ENCODE measurements at regions not wholly inside any gene's neighbourhood (a gene's known extent, or its start where the extent isn't known, plus 50 kb on each side); places are given as distances from the start of the nearest gene placed in this dataset.

DNA sequence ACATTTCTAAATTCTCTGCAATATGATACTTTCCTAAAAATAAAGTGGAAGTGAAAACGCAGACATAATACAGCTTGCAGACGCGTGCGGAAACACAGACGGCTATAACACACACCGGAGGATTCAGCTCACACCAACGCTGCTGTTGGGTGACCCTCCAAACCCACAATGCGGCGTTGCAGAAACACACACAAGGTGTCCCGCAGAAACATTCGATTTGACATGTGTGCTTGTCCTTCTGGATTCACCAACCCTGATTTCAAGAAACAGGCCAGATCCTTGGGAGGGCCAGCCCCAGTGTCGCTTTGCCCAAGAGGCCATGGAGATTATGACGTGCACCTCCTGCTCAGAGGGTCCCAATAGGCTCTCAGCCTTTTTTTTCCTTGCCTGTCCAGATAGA lies 136.7 kb upstream of the TCERG1L start:
- TF ChIP-seq, protein P1, sequence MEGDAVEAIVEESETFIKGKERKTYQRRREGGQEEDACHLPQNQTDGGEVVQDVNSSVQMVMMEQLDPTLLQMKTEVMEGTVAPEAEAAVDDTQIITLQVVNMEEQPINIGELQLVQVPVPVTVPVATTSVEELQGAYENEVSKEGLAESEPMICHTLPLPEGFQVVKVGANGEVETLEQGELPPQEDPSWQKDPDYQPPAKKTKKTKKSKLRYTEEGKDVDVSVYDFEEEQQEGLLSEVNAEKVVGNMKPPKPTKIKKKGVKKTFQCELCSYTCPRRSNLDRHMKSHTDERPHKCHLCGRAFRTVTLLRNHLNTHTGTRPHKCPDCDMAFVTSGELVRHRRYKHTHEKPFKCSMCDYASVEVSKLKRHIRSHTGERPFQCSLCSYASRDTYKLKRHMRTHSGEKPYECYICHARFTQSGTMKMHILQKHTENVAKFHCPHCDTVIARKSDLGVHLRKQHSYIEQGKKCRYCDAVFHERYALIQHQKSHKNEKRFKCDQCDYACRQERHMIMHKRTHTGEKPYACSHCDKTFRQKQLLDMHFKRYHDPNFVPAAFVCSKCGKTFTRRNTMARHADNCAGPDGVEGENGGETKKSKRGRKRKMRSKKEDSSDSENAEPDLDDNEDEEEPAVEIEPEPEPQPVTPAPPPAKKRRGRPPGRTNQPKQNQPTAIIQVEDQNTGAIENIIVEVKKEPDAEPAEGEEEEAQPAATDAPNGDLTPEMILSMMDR (IDR thresholded peaks at IDR 0.05; ENCODE audit: low read length) = no peak
- TF ChIP-seq EZH2 (optimal IDR thresholded peaks at IDR 0.05; ENCODE audit: low read depth, low read length) (no peak), EZH2phosphoT487 (IDR thresholded peaks at IDR 0.05; ENCODE audit: low read length) (no peak)

Measured in MM.1S (cell line).